GM18861 (cell line): ENCODE measurements at regions not wholly inside any gene's neighbourhood (a gene's known extent, or its start where the extent isn't known, plus 50 kb on each side); places are given as distances from the start of the nearest gene placed in this dataset.

ENCODE experiments used
- ATAC-seq: cut with Tn5 transposase; IDR thresholded peaks from one replicate; pipeline ENCODE4 v1.9.1; 2021; ENCODE audit not compliant: unreplicated experiment

DNA sequence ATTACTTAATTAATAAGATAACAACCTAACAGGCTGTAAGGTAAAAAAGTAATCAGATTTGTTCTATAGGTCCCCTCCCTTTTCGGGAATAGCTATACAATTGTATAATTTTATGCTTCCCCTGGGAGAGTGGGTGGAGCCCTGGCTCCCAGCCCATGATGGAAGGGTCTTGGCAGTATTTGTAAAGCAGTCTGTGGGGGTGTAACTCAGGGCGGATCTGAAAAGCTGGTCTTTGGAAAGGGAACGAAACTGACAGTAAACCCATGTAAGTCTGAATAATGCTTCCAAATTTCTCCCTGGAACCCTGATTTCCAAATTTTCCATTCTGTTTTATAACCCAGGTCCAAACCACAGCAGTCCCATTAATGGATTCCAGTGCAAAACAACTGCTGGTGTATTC, 110.4 kb downstream of the DAD1 start:
- ATAC-seq, result no peak

DNA sequence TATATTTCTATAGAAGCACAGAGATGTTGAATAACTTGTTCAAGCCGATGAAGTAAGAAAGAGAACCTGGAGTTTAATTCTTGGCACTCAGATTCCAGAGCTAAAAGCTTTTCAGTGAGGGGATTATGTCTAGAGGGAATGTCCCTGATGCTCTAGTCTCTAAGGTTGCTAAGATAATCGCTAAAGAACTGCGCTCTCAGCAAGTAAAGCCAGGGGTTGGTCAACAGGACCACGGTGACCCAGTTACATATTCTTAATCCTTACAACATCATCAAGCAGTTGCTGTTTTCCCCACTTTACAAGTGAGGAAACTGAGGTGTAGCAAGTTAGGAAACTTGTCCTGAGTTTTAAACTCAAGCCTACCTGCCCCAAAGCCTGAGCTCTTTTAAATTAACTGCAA, 110.8 kb downstream of the DAD1 start:
- ATAC-seq, result no peak

DNA sequence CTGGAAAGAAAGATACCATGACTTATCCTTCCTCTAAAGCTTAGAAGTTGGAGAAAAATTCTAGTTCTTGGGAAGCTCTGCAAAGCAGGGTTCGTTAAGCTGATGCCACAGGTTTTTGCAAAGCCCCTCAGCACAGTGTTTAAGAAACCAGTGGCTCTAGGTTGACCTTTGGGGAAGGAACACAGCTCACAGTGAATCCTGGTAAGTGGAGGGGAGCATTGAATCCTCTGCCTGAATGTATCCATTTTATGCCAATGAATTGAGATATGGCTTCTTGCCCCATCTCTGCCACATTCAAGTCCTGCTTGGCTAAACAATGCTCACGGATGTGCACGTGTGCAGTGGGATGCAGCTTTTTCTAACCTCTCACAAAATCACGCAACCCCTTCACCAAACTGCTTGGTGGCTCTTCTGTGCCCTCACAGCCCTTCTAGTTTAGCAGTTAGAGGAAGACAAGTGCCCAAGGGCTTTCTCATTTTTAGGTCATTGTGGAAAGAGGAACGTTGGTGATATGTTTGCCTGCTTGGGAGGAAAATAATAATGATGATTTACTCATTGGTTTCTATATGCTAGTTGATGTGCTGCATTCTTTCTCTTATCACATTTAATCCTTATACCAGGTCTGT, 111.3 kb downstream of the DAD1 start:
- ATAC-seq, result no peak

DNA sequence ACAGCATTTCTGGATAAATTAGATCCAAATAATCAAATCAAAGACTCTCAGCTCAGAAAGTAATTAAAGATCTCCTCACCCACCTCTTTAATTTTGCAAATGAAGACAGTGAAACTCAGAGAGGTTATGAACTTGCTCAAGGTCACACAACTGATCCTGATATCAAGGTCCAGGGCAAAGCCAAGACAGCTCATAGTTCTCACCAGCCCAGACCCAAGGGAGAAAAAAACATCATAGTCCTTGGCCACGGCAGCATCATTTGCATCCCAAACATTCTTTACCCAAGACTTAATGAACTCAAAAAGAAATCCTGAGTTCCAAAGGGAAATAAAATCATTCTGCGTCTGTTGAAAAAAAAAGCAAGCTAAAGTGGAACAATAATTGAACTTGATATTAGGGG, 112.1 kb downstream of the DAD1 start:
- ATAC-seq, result no peak

DNA sequence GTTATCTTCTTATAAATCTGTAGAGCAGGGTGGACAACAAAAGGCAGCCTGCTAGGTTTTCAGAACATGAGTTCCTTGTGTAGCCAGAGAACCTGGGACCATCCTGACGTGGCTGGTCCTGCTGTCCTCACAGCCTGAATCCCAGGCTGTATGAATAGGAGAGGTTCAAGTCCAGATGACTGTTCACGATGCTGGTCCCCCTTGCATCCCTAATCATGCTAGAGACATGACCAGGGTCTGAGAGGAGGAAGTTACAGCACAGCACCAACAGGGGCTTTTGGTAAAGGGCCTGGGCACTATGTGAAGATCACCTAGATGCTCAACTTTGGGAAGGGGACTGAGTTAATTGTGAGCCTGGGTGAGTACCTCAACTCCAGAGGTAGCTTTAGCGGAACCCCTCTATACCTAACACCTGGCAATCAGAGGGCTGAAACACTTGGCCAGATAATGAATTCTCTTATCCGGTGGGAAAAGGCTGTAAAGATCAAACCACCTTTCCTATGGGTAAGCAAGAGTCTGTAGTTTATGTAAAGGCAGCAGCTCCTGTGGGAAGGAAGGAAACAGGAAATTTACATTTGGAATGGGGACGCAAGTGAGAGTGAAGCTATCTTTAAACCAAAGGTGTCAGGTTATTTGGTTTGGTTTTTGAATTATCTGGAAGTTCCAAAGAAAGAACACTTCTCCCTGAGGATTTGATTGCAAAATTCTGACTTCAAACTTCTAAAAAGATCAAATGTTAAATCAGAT, 112.8 kb downstream of the DAD1 start:
- ATAC-seq, result no peak

DNA sequence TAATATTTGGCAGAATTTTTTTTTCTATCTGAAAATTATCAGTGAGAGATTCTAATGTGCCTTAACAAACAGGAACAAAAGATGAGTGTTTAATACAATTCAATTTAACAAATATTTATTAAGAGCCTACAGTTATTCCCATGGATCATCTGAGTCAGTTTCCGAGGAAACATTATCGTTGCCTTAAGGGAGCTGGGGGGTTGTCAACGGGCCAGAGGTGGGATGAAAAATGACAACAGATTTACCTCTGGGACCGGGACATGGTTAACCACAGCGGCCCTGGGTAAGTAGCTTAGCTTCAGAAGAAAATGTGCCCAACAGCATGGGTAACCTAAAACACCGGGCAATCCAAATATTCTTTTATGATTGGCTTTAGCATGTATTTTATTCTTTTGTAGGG, 113.6 kb downstream of the DAD1 start:
- ATAC-seq, result no peak

DNA sequence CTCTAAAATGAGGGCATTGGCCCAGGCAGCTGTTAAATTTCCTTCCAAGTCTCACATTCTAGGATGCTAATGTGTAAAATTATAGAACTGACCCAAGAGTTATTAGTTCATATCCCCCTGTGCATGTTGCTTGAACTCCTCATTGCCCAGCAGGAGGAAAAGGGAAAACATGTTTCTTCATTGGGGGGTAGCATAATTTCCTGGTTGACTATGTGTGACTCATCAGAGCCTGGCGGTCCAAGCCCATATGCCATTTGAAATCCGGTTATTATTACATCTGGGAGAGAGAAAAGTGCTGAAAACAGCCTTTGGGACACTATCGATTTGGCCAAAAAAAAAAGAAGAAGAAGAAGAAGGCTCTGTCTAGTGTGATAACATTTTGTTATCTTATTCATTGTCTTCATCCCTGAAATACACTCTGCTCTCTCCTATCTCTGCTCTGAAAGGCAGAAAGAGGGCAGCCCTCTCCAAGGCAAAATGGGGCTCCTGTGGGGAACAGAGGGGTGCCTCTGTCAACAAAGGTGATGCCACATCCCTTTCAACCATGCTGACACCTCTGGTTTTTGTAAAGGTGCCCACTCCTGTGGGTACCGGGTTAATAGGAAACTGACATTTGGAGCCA, 114.2 kb downstream of the DAD1 start:
- no peak for ATAC-seq

DNA sequence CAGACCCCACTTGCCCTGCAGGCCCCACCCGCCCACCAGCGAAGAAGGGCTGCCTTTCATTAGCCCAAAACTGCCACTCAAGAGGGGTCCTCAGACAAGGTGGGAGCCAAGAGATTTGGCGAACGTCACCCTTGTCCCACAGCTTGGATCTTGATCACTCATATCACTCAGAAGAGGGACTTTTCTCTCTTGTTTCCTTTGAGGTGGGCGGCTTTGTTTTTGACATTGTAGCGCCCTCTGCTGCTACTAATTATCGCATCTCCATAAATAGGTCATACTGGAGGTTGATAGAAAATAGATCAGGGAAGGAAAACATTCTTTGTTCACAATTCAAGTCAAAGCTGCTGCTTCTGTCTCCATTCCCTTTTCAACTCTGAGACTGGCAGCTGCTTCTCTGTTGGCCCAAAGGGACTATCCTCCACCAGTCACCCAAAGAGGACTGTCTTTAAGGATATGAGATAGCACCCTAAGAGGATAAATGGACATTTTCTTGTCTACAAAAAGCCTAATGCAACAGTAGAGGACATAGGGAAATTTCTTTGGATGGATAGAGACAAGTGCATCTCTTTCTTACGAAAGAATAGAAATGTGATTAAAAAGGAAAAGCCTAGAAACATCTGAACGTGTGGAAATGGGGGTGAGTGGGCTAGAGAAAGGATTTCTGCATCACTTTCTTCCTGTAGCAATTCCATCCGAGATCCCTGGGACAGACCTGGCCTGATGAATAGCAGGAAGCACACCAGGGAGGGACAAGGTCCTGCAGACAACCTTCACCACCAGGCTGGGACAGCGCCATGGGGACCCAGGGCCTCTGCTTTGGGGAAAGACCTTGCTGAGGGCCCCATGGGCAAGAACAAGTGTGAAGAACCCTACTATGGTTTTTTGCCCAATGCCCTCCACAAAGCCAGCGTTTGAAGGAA, 115.8 kb downstream of the DAD1 start:
- peak; percentile 39 for ATAC-seq

DNA sequence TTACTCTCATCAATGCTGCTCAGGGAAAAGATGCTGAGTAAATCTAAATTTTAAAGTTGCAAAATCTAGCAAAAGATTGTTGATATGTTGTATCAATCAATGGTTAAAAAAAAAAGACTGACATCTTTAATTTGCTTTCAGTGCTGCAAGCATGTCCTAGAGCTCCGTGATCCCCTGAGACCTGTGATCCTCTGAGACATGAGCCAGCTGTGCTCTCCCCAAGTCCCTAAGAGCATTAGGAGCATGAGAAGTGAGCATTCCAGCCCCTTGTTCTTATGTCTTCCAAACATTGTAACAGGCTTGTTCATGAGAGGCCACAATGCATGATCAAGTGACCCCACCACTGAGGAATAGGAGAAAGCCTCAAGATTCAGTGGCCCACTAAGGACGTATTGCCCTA, 116.6 kb downstream of the DAD1 start:
- no peak for ATAC-seq

DNA sequence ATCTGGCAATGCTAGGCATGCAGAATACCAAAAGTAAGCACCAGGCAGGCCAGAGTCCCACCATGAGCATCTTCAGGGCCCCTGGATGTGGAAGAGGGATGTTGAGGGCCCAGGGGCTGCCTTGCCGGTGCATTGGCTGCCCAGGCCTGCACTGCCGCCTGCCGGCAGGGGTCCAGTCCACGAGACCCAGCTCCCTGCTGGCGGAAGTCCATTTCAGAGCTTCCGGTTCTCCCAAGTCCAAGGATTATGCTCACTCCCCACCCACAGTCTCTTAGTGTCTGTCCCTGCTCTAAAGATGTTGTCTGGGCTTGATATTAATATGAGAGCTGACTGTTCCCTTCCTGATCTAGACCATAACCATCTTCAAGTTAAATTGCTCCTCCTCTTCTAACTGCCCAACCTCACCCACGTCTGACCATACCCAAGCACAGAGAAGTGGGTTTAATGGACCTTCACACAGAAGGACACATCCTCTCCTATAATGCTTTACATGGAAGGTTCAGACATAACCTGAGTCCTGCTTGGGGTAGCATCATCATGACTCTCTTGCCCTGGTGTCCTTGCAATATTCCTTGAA, 117.4 kb downstream of the DAD1 start:
- ATAC-seq, result no peak

DNA sequence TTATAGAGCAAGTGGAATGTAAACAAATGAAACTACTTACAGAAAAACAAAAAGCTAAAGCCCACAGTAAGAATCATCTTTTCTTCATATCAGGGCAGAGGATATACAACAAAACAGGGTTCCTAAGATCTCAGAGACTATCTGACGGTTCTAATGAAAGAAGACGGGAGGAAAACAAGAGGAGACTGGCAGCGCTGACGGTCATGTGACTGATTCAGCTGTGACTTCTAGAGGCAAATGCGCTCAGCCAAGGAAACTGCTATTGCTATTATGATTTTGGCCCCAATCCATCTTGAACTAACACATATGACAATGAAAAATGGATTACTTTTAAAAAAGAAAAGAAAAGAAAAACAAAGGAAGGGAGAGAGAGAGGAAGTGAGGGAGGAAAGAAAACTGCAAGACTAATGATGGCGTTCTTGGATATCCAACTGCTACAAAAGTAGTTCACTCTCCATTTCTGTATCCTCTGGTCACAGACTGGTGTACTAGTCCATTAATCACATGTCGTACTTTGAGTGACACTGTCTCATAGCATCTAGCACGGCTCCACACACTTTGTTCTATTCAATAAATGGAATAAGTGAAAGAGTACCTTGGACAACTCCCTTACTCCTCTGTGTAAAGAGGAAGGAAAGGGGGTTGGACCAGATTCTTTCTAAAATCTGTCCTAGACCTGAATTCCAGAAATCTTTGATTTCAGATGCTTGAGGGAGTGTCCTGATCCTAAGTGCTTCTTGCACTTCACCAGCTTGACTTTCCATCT, 119.3 kb downstream of the DAD1 start:
- ATAC-seq, result no peak

DNA sequence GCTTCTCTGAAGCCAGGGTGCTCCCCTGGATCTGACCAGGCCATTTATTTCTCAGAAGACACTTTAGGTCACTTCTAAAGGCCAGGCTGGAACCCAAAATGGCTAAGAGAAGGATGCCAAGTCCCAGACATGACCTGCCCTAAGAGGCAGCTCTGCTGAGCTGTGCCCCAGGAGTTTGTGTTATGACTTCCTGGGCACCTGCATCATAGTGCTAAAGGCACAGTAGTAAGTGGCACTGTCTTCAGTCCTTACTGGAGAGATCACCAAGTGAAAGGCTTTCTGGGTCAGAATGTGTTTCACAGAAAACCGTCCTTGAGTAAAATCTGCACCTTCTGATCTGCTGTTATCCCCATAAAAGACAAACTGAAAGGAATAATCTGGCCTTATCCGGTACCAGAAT, 120.2 kb downstream of the DAD1 start:
- no peak for ATAC-seq

DNA sequence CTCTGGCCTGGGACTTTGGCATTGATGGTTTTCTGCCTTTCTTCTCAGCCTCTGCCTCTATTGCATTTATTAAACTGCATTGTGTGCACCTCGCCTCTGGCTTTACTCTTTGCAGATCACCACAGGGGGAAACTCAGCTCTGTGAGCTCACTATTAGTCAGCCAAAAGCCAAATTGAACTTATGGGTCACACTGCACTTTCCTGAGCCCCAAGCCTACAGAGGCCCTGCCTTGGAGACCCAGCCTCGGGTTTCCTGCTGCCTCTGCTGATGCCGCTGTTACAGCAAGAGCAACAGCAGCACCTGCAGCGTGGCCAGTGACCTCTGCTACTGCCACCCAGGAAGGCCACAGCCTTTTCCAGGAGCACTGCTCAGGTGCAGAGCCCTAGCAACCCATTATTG, 122.5 kb downstream of the DAD1 start:
- ATAC-seq, result peak; percentile 43

DNA sequence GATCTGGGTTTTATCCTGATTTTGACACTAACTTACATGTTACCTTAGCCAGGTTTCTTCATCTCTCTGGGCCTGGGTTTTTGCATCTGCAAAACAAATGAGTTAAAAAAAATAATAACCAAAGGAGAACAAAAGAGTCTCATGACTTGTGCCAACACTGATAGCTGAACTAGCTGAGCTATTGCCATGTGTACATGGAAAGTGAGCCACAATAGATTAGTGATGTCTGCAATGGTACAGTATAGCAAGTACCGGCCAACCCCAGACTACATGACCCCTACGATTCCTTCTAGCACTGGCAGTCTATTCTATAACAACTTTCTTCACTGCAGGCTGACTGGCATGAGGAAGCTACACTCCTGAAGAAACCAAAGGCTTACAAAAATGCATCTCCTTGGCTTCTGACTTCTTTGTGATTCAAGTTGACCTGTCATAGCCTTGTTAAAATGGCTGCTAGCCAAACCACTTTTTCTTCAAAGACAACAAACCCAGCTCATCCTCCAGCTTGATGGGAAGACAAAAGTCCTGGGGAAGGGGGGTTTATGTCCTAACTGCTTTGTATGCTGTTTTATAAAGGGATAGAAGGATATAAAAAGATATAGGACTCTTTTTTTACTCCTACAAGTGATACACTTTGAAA, 123.7 kb downstream of the DAD1 start:
- ATAC-seq, result peak; percentile 20

DNA sequence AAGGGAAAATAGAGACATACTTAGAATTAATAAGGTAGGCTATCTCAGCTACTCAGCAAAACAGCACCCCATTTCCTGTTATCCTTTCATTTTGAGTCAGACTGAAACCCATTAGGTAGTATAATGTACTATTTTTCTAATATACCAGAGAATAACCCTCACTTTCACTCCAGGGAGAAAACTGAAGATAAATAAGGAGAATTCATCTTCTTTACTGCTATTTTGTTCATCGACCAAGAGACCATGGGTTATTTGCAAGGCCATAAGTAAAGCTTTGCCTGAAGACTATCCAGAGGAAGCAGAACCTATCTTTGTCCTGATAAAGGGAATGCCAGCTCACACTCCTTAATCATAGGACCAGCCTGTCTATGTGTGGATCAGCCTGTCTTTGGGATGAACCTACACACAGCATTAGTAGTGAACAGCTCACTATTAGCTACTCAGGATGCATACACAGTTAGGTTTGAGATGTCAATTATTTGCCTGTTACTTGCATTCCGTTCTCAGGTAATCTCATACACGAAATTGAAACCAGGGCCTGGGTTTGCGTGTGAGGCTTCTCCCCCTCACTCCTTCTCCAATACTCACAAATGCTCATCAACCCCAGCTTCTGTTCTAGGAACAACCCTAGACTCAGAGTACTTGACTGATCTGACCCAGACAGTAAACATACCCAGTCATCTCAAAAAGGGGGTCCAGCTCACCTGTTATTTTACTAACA, 124.4 kb downstream of the DAD1 start:
- ATAC-seq, result peak; percentile 65

DNA sequence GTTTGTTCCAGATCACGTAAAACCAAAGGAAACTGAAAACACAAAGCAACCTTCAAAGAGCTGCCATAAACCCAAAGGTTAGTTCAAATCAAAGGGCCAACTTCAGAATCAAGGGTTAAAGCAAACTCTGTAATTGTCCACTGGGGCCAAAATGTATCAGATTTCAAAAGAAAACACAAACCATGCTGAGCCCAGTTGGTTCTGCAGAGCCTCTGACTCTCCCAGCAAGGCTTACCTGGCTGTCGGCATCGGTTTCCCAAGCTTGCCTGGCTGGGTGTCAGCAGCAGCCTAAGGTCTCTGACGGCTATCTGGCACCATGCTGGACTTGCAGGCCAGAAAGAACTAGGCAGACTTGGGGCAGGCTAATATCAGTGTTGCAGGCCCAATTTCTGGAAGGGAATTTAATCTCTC, 125.3 kb downstream of the DAD1 start:
- no peak for ATAC-seq

DNA sequence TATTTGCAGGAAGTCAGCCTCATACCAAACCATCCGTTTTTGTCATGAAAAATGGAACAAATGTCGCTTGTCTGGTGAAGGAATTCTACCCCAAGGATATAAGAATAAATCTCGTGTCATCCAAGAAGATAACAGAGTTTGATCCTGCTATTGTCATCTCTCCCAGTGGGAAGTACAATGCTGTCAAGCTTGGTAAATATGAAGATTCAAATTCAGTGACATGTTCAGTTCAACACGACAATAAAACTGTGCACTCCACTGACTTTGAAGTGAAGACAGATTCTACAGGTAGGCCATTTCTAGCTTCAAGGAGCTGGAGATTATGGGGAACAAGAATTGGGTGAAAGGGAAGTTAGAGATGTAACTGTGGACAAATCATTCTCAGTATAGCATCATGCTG, 126.1 kb downstream of the DAD1 start:
- no peak for ATAC-seq

DNA sequence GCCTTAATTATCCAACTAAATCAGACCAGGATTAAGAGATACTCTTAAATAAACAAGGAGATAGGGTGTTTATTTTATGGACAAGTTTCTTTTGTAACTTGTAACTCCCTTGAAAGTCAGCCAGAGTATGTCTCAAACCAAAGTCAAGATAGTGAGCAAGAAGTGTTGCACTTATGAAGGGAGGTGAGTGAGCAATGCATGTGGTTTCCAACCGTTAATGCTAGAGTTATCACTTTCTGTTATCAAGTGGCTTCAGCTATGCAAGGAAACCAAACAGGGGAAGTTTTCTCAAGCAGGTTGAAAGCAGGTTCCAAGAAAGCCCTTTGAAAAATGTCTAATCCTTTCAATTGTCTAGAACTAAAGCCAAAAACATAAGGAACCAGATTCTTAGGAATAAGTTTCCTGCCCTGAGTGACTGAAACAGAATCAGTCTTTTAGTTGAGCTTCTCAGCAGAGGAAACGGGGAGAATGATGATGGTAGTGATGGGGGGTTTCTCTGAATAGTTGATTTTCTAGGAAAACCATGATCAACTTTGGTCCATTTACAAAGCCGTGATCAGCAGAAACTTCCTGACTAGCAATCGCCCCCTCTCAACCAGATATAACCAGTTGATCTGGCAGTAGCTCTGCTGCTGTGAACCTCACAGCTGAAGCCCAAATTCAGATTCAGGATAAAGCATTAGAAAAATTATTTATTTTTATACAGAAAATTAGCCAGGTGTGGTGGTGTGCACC, 128.4 kb downstream of the DAD1 start:
- ATAC-seq, result no peak

DNA sequence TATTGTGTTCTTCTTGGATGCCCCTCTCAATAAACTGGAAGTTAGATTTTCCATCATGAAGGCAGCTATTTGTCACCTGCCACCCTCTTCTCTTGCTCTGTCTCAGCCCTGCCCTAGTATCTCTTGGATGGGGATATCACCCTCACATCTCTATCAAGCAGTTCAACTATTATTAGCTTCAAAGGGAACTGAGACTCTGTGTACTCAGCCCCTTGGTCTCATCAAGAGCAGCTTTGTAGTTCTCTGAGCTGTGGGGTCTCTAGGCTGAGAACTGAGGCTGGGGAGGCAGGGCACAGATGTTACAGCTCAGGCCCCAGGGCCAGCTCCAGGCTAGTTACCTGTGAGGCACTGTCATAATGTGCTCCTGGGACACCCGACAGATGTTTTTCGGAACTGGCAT, 130.3 kb downstream of the DAD1 start:
- ATAC-seq, result no peak
